Fibroblast of mammary gland (primary cell): ENCODE measurements at regions not wholly inside any gene's neighbourhood (a gene's known extent, or its start where the extent isn't known, plus 50 kb on each side); places are given as distances from the start of the nearest gene placed in this dataset.
A peak's percentile ranks its signal among the peaks of the same experiment; 100 is the strongest.

Source experiments
- DNase-seq: peaks from one replicate; pipeline ENCODE4 v3.0.0-alpha.2; 2010; ENCODE audit warnings: low read depth
- H3K4me3 ChIP-seq: 2 replicates; pipeline ENCODE4 v1.5.1; 2011; ENCODE audit warnings: low read depth, mild to moderate bottlenecking, low read length, moderate library complexity; ENCODE audit not compliant: control insufficient read depth
- TF ChIP-seq, protein P1 (sequence below): conservative IDR thresholded peaks from 2 replicates; pipeline ENCODE4 v1.5.1; 2011; ENCODE audit warnings: low read depth, low read length, inconsistent platforms; ENCODE audit not compliant: control insufficient read depth, insufficient read depth

GRCh38 chr11:69210310-69211035, 54.7 kb downstream of the SMIM38 start:
- DNase-seq = no peak
- TF ChIP-seq, protein P1, sequence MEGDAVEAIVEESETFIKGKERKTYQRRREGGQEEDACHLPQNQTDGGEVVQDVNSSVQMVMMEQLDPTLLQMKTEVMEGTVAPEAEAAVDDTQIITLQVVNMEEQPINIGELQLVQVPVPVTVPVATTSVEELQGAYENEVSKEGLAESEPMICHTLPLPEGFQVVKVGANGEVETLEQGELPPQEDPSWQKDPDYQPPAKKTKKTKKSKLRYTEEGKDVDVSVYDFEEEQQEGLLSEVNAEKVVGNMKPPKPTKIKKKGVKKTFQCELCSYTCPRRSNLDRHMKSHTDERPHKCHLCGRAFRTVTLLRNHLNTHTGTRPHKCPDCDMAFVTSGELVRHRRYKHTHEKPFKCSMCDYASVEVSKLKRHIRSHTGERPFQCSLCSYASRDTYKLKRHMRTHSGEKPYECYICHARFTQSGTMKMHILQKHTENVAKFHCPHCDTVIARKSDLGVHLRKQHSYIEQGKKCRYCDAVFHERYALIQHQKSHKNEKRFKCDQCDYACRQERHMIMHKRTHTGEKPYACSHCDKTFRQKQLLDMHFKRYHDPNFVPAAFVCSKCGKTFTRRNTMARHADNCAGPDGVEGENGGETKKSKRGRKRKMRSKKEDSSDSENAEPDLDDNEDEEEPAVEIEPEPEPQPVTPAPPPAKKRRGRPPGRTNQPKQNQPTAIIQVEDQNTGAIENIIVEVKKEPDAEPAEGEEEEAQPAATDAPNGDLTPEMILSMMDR = no peak
- no peak overlapping the region for H3K4me3 ChIP-seq

DNA sequence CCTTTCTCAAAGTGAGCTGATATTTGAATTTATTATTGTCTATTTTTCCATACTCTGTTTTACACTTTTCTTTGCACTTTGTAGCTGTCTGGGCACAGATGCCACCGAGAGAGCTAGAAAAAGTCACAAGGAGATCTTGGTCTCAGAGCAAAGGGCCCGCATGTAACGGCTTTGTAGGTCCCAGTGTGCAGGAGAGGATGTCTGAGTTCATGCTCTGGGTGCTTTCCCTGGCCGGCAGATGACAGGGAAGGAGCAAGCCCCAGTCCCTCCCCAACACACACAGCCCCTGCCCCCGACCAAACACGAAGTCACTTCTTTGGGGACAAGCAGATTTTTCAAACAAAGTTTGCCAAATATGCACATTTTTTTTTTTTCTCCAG, 55.8 kb downstream of the SMIM38 start:
- TF ChIP-seq, protein P1 = no peak
- H3K4me3 ChIP-seq = no peak overlapping the region
- no peak for DNase-seq

GRCh38 chr11:69211920-69212797, 56.4 kb downstream of the SMIM38 start:
- TF ChIP-seq, protein P1 = peak; percentile 26
- DNase-seq = no peak
- no peak overlapping the region for H3K4me3 ChIP-seq

- TF ChIP-seq, protein P1 = no peak
- no peak for DNase-seq
- H3K4me3 ChIP-seq = no peak overlapping the region
These were observed 57.0 kb downstream of the SMIM38 start for GRCh38 chr11:69212798-69213110.

DNA sequence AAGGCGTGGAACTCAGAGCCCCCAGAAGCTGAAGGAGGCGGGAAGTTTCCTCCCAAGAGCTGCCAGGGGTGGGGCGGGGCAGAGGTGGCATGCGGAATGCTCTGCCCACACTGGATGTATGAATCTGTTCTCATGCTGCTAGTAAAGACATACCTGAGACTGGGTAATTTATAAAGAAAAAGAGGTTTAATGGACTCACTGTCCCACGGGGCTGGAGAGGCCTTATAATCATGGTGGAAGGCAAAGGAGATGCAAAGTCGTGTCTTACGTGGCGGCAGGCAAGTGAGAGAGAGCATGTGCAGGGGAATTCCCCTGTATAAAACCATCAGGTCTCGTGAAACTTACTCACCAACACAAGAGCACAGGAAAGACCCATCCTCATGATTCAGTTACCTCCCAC, 57.6 kb downstream of the SMIM38 start:
- H3K4me3 ChIP-seq = no peak overlapping the region
- TF ChIP-seq, protein P1 = no peak
- no peak for DNase-seq

GRCh38 chr11:69213964-69214363, 58.2 kb downstream of the SMIM38 start:
- TF ChIP-seq, protein P1 = no peak
- no peak overlapping the region for H3K4me3 ChIP-seq
- no peak for DNase-seq
